ENCODE measurements at regions not wholly inside any gene's neighbourhood (a gene's known extent, or its start where the extent isn't known, plus 50 kb on each side); places are given as distances from the start of the nearest gene placed in this dataset.
A peak's percentile ranks its signal among the peaks of the same experiment; 100 is the strongest.
"Not testable (repeated sequence)": the region's sequence is repeated elsewhere in the genome, so short reads cannot be mapped to it uniquely, and the experiment has no call there.

GRCh38 chr12:127162902-127163301, 1104.1 kb upstream of the TMEM132C start:
- DNase-seq (ENCODE audit: low read depth) = peak; percentile 61
- no peak overlapping the region for H3K4me3 ChIP-seq (ENCODE audit: low read depth, low read length)
- TF ChIP-seq CTCF (IDR thresholded peaks at IDR 0.05; ENCODE audit: insufficient read depth, low read length) = no peak

- H3K4me3 ChIP-seq (ENCODE audit: low read depth, low read length) = peak overlapping the region; percentile 65
- peak; percentile 78 for DNase-seq (ENCODE audit: low read depth)
- no peak for TF ChIP-seq CTCF (IDR thresholded peaks at IDR 0.05; ENCODE audit: insufficient read depth, low read length)
Observed at GRCh38 chr12:127165567-127166392, 1101.2 kb upstream of the TMEM132C start.

- TF ChIP-seq CTCF (IDR thresholded peaks at IDR 0.05; ENCODE audit: insufficient read depth, low read length) = no peak
- no peak for DNase-seq (ENCODE audit: low read depth)
- H3K4me3 ChIP-seq (ENCODE audit: low read depth, low read length) = no peak overlapping the region
Observed at GRCh38 chr12:127169321-127170181, 1097.4 kb upstream of the TMEM132C start.

- no peak for TF ChIP-seq CTCF (IDR thresholded peaks at IDR 0.05; ENCODE audit: insufficient read depth, low read length)
- peak; percentile 26 for DNase-seq (ENCODE audit: low read depth)
- no peak overlapping the region for H3K4me3 ChIP-seq (ENCODE audit: low read depth, low read length)
Observed at GRCh38 chr12:127170226-127171180, 1096.5 kb upstream of the TMEM132C start.

- TF ChIP-seq CTCF (IDR thresholded peaks at IDR 0.05; ENCODE audit: insufficient read depth, low read length) = no peak
- no peak for DNase-seq (ENCODE audit: low read depth)
Observed at GRCh38 chr12:127172861-127173260, 1094.1 kb upstream of the TMEM132C start.

GRCh38 chr12:127173971-127174370, 1093.0 kb upstream of the TMEM132C start:
- DNase-seq (ENCODE audit: low read depth); H3K4me3 ChIP-seq (ENCODE audit: low read depth, low read length): not testable (repeated sequence)

More at GRCh38 chr12:127172861-127173260, 1094.1 kb upstream of the TMEM132C start:
- H3K4me3 ChIP-seq (ENCODE audit: low read depth, low read length) = no peak overlapping the region

Data from fibroblast of the aortic adventitia (primary cell).